ENCODE measurements at regions not wholly inside any gene's neighbourhood (a gene's known extent, or its start where the extent isn't known, plus 50 kb on each side); places are given as distances from the start of the nearest gene placed in this dataset.

DNA sequence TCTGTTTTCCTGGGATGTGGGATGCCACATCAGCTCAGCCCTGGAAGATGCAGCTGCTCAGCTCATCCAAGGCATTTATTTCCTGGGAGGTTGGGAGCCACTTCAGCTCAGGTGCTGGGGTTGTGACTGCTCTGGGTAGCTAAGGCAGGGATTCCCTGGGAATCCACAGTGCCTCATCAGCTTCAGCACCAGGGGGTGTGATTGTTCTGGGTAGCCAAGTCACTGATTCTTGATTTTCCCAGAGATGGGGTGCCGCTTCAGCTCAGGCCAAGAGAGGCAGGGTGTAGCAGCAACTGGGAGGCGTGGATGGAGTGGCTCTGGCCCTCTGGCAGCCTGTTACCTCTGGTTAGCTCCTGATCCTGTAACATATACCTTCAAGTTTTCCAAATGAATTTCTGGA lies 81.3 kb upstream of the PRMT8 start:
- Mint-ChIP-seq H3K4me1 (no peaks in the 10 kb centered on the region), H3K9me3 (peaks cover 50% of the 10 kb centered on the region), H3K4me3 (no peak overlapping the region), H3K36me3 (ENCODE audit: low read depth) (peaks cover 4% of the 10 kb centered on the region), H3K27ac (no peak overlapping the region), H3K27me3 (ENCODE audit: insufficient read depth) (peaks cover 18% of the 10 kb centered on the region)
- Histone ChIP-seq H3K27ac (ENCODE audit: low read depth, low read length) (no peak overlapping the region), H3K9me3 (ENCODE audit: control insufficient read depth, low read length) (peaks cover 30% of the 10 kb centered on the region), H3K27me3 (ENCODE audit: control insufficient read depth, insufficient read depth, low read length, poor library complexity, severe bottlenecking) (no peaks in the 10 kb centered on the region), H3K36me3 (ENCODE audit: control insufficient read depth, insufficient read depth, low read length) (no peaks in the 10 kb centered on the region), H3K4me1 (ENCODE audit: control insufficient read depth, insufficient read depth, low read length) (no peaks in the 10 kb centered on the region), H3K4me3 (ENCODE audit: low read length) (no peak overlapping the region), H3K9ac (ENCODE audit: extremely low read depth, low read length, poor library complexity, severe bottlenecking) (no peak overlapping the region)
- peak; percentile 27 for TF ChIP-seq CTCF (conservative IDR thresholded peaks at IDR 0.05)
- peak; percentile 59 for DNase-seq
- 89 to 92% methylated on average over 2 of the region's 2 CpGs for WGBS, 2 experiments (ENCODE audit: insufficient coverage in 1 of 2, insufficient read length in 1 of 2)

GRCh38 chr12:3416159-3416558 lies 74.8 kb upstream of the PRMT8 start:
- Mint-ChIP-seq H3K4me1 (peaks cover 11% of the 10 kb centered on the region), H3K36me3 (ENCODE audit: low read depth) (no peaks in the 10 kb centered on the region), H3K27me3 (ENCODE audit: insufficient read depth) (peaks cover 19% of the 10 kb centered on the region), H3K27ac (no peak overlapping the region), H3K4me3 (no peak overlapping the region), H3K9me3 (peaks cover 7% of the 10 kb centered on the region)
- peak; percentile 64 for TF ChIP-seq CTCF (conservative IDR thresholded peaks at IDR 0.05)
- peak; percentile 49 for DNase-seq
- Histone ChIP-seq H3K9ac (ENCODE audit: extremely low read depth, low read length, poor library complexity, severe bottlenecking) (no peak overlapping the region), H3K27me3 (ENCODE audit: control insufficient read depth, insufficient read depth, low read length, poor library complexity, severe bottlenecking) (no peaks in the 10 kb centered on the region), H3K9me3 (ENCODE audit: control insufficient read depth, low read length) (no peaks in the 10 kb centered on the region), H3K36me3 (ENCODE audit: control insufficient read depth, insufficient read depth, low read length) (no peaks in the 10 kb centered on the region), H3K4me1 (ENCODE audit: control insufficient read depth, insufficient read depth, low read length) (no peaks in the 10 kb centered on the region), H3K27ac (ENCODE audit: low read depth, low read length) (no peak overlapping the region), H3K4me3 (ENCODE audit: low read length) (no peak overlapping the region)
- WGBS, 2 experiments (ENCODE audit: insufficient coverage in 1 of 2, insufficient read length in 1 of 2), result 86 to 89% methylated on average over 1 of the region's 1 CpG

DNA sequence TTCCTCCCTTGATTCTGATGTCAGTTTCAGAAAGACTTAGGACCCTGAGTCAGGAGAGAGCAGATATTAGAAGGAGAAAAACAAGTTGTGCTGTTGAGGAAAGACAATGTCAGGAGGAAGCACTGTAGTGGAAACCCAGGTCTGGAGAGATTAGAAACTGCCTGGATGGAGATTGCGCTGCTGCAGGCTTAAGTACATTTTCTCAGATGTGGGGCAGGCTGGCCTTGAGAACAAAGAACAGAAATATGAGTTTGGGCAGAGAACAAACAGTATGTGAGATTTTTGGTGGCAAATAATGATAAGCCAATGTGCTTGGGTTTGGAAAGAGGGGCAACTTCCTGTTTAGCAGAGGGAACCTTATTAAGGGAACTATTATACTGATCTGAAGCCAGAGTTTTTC lies 74.3 kb upstream of the PRMT8 start:
- no peaks in the 10 kb centered on the region for H3K27me3 ChIP-seq (ENCODE audit: control insufficient read depth, insufficient read depth, low read length, poor library complexity, severe bottlenecking)
- H3K9me3 Mint-ChIP-seq, result peaks cover 12% of the 10 kb centered on the region
- H3K4me3 ChIP-seq (ENCODE audit: low read length), result no peak overlapping the region
- peak; percentile 16 for DNase-seq
- TF ChIP-seq CTCF (conservative IDR thresholded peaks at IDR 0.05), result no peak
- WGBS, 2 experiments (ENCODE audit: insufficient coverage in 1 of 2, insufficient read length in 1 of 2), result 100% methylated on average over 1 of the region's 1 CpG
- H3K4me1 Mint-ChIP-seq, result peaks cover 15% of the 10 kb centered on the region
- H3K4me3 Mint-ChIP-seq, result no peak overlapping the region
- no peaks in the 10 kb centered on the region for H3K4me1 ChIP-seq (ENCODE audit: control insufficient read depth, insufficient read depth, low read length)
- H3K36me3 ChIP-seq (ENCODE audit: control insufficient read depth, insufficient read depth, low read length), result no peaks in the 10 kb centered on the region
- no peak overlapping the region for H3K27ac ChIP-seq (ENCODE audit: low read depth, low read length)
- no peaks in the 10 kb centered on the region for H3K9me3 ChIP-seq (ENCODE audit: control insufficient read depth, low read length)
- H3K27me3 Mint-ChIP-seq (ENCODE audit: insufficient read depth), result peaks cover 23% of the 10 kb centered on the region
- no peak overlapping the region for H3K9ac ChIP-seq (ENCODE audit: extremely low read depth, low read length, poor library complexity, severe bottlenecking)
- H3K36me3 Mint-ChIP-seq (ENCODE audit: low read depth), result no peaks in the 10 kb centered on the region
- H3K27ac Mint-ChIP-seq, result no peak overlapping the region
